ENCODE measurements at regions not wholly inside any gene's neighbourhood (a gene's known extent, or its start where the extent isn't known, plus 50 kb on each side); places are given as distances from the start of the nearest gene placed in this dataset.
"Not testable (repeated sequence)": the region's sequence is repeated elsewhere in the genome, so short reads cannot be mapped to it uniquely, and the experiment has no call there.

GRCh38 chr10:3264161-3264761 lies 91.7 kb upstream of the PITRM1 start:
- DNase-seq (ENCODE audit: low read depth) = no peak

- no peak for DNase-seq (ENCODE audit: low read depth)
Observed at GRCh38 chr10:3263747-3264146, 91.2 kb upstream of the PITRM1 start.

- DNase-seq (ENCODE audit: low read depth) = no peak
Observed at GRCh38 chr10:3263082-3263481, 90.5 kb upstream of the PITRM1 start.

- no peak for DNase-seq (ENCODE audit: low read depth)
Observed at GRCh38 chr10:3261921-3262320, 89.3 kb upstream of the PITRM1 start.

- DNase-seq (ENCODE audit: low read depth) = no peak
Observed at GRCh38 chr10:3260066-3260834, 87.7 kb upstream of the PITRM1 start.

GRCh38 chr10:3259499-3259898 lies 86.9 kb upstream of the PITRM1 start:
- DNase-seq (ENCODE audit: low read depth) = no peak

- no peak for DNase-seq (ENCODE audit: low read depth)
Observed at GRCh38 chr10:3258394-3258793, 85.8 kb upstream of the PITRM1 start.

GRCh38 chr10:3255616-3256015 lies 83.0 kb upstream of the PITRM1 start:
- no peak for DNase-seq (ENCODE audit: low read depth)

GRCh38 chr10:3255075-3255474 lies 82.5 kb upstream of the PITRM1 start:
- DNase-seq (ENCODE audit: low read depth) = no peak

GRCh38 chr10:3253974-3254373 lies 81.4 kb upstream of the PITRM1 start:
- not testable (repeated sequence) for DNase-seq (ENCODE audit: low read depth)

- peak; percentile 25 for DNase-seq (ENCODE audit: low read depth)
Observed at GRCh38 chr10:3251172-3251571, 78.6 kb upstream of the PITRM1 start.

- DNase-seq (ENCODE audit: low read depth) = no peak
Observed at GRCh38 chr10:3249307-3249889, 76.8 kb upstream of the PITRM1 start.

- DNase-seq (ENCODE audit: low read depth) = no peak
Observed at GRCh38 chr10:3248526-3249306, 76.1 kb upstream of the PITRM1 start.

GRCh38 chr10:3245395-3245794 lies 72.8 kb upstream of the PITRM1 start:
- DNase-seq (ENCODE audit: low read depth) = no peak

GRCh38 chr10:3241967-3242650 lies 69.5 kb upstream of the PITRM1 start:
- no peak for DNase-seq (ENCODE audit: low read depth)

GRCh38 chr10:3241274-3241921 lies 68.8 kb upstream of the PITRM1 start:
- no peak for DNase-seq (ENCODE audit: low read depth)

- no peak for DNase-seq (ENCODE audit: low read depth)
Observed at GRCh38 chr10:3239920-3240894, 67.6 kb upstream of the PITRM1 start.

- peak; percentile 63 for DNase-seq (ENCODE audit: low read depth)
Observed at GRCh38 chr10:3239066-3239919, 66.7 kb upstream of the PITRM1 start.

GRCh38 chr10:3238115-3238871 lies 65.7 kb upstream of the PITRM1 start:
- no peak for DNase-seq (ENCODE audit: low read depth)

Measured in activated T-cell treated with anti-CD3 and anti-CD28 coated beads for 48 hours (primary cell).